GM04504 (cell line): ENCODE measurements at regions not wholly inside any gene's neighbourhood (a gene's known extent, or its start where the extent isn't known, plus 50 kb on each side); places are given as distances from the start of the nearest gene placed in this dataset.
"Not testable (repeated sequence)": the region's sequence is repeated elsewhere in the genome, so short reads cannot be mapped to it uniquely, and the experiment has no call there.

ENCODE experiments used
- DNase-seq: peaks from one replicate; pipeline ENCODE4 v3.0.0-alpha.2; 2012; ENCODE audit warnings: low read depth

DNA sequence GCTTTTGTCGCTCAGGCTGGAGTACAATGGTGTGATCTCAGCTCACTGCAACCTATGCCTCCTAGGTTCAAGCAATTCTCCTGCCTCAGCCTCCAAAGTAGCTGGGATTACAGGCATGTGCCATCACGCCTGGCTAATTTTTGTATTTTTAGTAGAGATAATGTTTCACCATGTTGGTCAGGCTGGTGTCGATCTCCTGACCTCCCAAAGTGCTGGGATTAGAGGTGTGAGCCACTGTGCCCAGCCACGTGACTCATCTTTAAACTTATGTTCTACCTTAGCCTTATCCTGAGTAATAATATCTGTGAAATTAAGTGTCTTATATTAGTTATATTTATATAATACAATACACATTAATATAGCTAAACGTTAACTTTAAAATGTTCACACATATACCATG lies 101.2 kb upstream of the CADM1 start:
- not testable (repeated sequence) for DNase-seq

DNA sequence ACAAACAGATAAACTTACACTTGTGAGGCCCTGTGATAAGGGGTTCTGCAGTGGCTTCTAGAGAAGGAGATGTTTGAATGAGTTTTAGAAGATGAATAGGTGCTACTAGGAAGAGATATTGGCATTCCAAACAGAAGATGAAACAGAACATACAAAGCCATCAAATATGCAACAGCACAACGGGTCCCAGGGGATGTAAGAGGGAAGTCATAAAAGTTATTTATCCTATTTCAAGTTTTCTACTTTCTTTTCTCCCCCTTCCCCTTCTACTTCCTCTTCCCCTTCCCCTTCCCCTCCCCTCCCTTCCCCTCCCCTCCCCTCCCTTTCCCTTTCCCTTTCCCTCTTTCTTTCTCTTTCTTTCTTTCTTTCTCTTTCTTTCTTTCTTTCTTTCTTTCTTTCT lies 94.9 kb upstream of the CADM1 start:
- DNase-seq: no peak

DNA sequence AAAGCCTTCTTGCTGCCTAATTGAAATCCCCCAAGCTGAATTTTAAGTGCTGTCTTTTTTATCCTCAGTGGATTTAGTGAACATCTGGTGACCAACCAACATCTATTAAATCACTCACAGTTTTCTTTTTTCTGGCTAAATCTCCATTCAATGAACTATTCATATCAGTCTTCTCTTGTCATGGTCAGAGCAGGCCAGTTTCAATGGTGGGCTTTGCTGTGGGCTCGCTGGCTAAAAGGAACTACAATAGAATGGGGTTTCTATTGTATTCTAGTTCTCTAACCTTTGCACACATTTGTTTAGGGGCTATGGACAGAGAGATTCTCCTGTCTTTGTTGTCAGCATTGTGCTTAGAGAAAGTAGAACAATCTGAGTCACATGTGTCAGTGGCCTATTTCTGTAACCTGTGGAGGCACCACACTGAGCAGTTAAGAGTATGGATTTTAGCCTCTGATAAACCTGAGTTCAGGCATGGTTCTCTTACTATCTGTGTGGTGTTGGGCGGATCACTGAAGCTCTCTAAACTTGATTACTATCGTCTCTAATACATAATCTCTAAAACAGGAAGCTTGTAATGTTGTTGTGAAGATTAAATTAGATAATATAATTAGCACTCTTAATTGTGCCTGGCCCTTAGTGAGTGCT lies 94.2 kb upstream of the CADM1 start:
- DNase-seq: no peak

DNA sequence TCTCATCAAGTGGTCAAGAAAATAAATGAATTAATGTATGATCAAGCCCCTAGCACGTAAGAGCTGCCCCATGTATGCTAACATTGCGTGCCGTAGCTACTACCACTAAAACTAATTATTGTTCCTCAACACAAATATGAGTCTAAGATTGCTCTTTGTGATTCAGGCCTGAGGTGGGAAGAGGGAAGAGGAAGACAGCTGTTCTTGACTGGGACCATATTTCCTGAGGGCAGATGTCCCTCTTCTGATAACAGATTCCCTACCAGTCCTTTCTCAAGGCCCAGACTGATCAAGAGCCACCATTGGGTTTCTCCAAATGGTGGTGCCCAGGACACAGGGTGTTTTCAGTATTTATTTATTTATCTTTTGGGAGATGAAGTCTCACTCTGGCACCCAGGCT lies 87.2 kb upstream of the CADM1 start:
- DNase-seq: no peak

DNA sequence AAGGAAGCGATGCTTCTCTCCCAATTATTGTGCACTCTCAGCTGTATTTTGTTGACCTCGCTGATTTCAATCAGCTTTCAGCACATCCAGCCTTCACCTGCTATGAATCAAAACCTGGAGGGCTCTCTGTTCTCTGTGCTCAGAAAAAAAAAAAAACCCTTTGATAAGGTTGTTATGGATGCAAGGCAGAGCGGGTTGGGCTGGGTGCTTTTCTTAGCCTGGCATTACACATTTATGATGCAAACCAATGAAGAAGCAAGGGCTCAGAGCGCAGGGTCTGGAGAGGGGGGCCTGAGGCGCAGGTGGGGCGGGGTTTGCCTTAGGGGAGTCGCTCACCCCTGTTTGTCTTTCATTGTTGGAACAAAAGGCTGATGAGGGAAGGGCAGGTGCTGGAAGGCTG lies 86.0 kb upstream of the CADM1 start:
- no peak for DNase-seq

DNA sequence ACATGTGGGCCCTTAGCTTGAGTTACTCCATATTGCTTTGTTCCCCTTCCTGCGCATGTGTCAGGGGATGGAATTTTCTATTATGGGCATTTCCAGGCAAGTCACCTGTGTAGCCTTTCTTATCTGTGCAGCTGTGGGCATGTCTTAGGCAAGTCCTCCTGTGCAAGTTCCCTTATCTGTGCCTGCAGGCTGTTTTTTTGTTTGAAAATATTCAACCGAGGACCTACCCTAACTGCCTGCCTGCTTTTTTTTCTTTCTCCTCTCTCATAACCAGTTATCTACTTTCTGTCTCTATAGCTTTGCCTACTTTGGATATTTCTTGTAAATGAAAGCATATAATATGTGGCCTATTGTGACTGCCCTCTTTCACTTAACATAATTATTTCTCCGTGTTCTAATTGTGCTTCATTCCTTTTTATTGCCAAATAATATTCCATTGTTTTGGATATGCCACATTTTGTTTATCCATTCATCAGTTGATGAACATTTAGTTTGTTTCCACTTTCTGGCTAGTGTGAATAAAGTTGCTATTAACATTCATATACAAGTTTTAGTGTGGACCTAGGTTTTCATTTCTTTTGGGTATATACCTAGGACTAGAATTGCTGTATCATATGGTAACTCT lies 83.6 kb upstream of the CADM1 start:
- DNase-seq: no peak

DNA sequence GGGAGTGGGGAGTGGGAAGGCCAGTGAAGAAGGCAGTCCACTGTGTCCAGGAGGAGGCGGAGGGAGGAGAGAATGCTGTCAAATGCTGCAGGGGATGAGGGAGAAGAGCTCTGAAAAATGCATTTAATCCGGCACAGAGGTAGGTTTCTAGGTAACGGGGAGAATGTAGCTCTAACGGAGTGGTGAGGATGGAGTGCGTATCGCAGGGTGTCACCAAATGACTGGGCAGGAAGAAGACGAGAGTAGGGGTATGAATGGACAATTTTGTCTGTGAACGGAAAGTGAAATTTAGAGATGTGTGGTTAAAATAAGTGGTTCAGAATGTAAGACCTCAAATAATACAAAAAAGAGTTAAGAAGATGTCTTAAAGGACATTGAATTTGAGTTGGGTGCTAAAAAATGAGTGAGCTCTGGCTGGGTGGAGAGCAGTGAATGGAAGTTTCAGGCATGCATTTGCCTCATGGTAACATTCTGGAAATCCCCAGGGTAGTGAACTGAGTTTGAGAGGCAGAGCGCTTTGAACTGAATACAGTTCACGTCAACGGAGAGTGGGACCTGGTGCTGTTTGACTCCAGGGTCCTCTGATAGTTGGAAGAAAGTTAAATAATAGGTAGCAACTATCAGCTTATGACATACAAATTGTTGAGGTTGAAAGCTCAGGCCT lies 81.3 kb upstream of the CADM1 start:
- DNase-seq: no peak

DNA sequence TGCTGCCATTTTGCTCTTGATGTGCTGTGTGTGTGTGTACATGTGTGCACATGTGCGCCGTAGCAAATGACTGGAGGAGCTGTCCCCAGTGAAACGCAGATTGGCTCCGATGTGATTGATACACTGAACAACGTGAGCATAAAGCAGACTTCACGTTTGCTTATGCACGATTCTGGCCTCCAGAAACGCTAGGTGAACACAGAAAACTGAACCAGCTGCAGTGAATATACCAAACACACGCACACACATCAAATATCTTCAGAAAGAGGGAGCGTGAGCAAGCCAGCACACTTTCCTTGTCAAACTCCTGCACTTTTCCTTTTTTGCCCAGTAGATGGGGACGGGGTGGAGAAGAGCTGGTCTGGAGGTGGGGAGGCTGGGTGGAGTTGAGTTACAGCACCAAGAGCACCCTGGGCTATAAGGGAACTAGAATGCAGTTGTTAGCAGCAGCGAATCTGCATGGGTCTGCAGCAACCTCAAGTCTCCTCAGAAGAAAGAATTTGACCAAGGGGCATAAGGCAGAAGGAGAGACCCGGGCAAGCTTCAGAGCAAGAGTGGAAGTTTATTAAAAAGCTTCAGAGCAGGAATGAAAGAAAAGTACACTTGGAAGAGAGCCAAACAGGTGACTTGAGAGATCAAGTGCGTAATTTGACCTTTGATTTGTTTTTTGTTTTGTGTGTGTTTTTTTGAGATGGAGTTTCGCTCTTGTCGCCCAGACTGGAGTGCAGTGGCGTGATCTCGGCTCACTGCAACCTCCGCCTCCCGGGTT lies 77.8 kb upstream of the CADM1 start:
- DNase-seq: no peak

DNA sequence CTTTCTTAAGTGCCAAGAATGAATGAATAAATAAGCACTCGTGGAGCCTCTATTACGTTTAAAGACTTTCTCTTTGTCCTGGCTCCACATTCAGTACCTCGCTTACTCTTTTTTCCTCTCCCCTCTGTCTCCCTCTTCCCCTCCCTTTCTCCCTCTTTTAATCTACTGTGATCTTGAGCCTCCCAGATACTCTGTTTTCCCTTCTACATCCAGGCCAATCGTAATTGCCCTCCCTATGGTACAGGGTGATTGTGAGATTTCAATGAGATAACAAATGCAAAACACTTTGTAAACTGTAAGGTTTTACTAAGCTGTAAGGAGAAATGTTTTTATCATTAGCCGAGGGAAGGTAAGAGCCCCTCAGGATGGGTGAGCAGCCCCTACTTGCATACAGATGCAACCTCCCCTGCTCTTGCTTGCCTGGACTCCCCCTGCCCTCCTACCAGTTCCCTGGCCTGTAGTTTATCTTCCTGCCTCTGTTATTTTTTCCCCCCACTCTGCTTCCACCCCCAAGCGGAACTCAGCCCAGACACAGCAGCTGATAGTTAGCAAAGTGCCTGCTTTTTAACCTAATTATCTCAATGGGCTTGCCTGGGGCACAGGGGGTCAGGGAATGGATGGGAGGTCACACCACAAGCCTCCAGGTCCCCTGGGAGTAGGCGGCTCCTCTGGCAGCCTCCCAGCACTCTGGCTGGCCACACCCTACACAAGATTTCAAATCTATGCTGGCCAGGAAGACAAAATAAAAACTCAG lies 76.9 kb upstream of the CADM1 start:
- DNase-seq: no peak

DNA sequence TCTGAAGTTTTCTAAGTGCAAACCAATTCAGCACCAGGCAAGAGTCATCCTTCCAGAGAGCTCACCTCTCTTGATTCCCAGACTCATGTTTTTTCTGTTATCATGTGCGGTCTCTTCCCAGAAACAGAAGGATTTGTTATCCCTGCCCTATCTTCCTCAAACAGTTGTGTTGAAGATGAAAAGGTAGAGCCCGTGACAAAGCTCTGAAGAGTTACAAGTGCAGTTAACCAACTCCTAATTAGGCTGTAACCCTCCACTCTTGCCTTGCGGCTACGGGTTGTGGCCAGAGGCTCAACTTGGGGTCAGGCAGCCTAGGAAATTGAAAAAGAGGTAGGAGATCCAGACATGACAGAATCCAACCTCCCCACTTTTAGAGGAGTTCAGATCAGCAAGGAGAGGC lies 76.2 kb upstream of the CADM1 start:
- no peak for DNase-seq

DNA sequence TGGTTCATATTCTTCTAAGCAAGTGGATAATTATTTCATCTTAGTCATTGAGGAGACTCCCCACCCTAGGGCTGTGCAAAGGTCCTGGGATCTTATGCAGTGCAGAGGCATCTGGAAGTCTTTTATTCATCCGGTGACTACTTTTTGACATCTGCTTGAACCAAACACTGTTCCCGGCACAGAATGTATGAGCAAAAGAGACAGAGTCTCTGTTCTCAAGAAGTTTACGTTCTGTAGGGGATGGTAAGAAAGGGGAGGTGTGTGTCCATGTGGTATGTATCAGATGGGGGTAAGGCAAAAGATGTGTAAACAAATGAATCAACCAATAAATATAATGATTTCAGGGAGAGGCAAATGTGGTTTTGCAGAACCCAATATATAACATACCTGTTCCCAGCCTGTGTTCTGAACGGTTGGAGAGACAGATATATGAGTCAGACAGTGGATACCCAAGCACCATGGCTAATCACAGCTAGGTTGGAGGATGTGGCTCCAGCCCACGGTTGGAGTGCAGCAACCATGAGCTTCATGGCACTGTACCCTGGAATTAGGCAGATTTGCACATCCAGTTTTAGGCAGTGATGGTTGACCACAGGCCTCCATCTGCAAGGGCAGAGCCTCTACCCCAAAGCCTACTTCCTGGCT lies 75.1 kb upstream of the CADM1 start:
- no peak for DNase-seq

DNA sequence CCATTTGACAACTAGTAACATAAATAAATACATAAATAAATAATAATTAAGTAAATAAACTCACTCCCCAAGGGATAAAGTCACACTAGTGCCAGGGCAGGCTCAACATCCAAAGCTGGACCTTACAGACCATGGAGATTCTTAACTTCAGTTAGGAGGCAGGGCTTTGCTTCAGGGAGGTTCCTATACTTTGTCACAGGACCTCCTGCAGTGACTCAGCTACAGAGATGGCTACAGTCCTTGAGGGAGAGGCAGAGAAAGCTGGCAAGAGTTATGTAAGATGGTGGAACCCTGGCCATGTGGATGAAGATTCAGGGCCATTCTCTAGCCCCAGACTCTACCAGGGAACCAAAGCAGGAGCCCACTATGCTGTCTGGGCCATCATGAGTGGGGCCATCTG lies 74.1 kb upstream of the CADM1 start:
- DNase-seq: no peak

DNA sequence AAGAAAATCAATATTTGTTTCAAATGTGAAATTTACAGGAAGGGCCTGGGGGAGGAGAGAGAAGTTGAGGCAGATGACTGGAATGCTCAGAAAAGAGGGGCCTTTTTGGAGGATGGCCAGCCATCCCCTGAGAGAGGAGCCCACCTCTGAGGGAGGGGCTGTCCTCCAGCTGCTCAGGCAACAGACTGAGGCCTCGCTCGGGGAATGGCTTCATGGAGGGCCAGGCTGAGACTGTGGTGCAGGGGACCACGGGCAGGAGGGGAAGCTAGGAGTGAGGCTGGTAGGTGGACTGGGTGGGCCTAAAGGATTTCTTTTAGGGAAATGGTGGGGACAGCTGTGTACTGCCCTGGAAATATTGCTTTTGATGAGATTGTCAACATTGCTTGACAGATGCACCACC lies 73.5 kb upstream of the CADM1 start:
- DNase-seq: no peak

DNA sequence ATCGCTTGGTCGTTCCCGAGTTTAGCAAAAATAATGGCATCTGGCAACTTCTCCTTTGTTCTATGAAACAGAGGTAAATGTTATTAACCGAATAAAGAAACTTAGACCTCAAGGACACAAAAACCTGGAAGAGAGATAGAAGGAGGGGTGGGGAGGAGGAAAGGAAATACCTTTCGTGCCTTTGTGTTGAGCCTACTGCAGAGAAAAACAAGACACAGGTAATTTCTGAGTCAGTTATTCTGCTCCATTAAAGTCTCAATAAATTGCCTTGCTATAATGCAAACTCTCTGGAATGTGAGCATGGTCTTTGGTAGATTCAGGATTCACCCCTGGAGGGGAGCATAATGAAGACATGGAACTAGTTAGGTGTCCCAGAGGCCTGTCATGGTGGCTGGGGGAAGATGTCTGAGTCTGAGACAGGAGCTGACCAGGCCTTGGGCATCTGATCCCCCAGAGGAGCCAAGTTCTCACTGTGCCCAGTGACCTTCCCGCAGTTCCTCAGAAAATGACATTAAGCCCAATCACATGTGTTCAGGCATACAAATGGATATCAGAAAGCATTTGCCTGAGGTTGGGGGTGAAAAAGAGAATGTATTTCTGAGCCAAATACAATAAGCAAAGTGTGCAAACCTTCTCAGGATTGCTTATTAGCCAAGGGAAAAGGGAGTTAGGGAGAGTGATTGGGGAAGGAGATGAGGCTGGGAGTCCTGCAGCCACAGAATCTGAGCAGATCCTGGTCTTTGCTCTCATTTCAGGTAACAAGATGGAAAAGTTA lies 72.6 kb upstream of the CADM1 start:
- no peak for DNase-seq

DNA sequence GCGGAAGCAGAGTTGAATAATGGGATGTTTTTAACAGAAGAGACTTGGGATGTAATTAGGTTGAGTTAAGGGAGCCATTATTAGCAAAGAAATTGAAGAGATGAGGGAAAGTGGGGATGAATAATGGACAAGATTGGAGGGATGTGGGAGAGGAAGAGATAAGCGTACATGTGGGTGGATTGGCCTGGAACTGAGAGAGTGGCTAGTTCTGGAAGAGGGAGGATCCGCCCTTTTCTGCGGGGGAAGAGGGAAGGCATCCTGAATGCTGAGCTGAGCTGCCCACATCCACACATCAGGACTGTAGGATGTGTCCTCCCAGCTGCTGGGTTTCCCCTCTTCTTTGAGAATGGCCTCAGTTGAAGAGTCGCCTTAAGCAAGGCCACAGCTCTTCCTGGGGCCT lies 68.3 kb upstream of the CADM1 start:
- no peak for DNase-seq

DNA sequence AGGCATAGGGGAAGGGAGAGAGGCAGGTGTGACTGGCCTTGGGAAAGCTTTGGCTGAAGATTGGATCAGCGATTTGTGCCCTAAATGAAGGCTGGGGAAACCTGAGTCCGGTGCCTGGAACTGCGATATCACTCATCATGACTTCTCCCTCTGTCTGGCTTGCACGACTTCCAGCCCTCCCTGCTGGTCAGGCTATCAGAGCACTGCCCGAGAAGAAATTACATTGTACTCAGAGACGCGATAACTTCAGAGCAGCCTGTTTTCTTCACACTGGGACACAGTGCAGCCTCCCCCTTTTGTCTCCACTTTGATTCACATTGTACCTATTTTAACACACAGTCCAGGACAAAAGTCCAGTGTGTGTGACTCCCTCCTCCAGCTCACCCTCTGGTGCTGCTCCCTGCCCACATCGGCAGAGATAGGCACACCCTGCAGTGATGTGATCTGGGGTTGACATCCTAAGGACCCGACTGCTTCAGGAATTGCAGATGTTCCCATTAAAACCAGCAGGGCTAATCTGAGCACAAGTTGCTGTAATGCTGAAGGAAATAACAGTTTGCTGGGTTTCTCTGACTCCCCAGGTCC lies 62.1 kb upstream of the CADM1 start:
- no peak for DNase-seq

DNA sequence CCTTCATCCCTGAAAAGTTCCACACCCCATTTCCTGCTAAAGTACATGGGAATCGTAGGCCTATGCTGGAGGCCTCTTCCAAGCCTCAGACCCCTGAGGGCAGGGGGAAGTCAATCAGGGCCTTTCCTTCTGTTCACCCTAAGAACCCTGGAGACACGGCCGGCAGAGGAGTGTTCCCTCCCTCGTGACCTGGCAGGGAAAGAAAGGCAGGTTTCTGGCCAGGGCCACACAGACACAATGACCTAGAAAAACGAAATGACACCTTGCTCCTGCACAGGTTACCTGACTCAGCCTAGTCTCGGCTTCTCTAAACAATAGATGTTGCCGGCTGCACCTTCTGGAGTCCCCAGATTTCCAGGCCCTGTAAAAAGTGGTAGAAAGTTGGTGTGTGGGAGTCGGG lies 60.6 kb upstream of the CADM1 start:
- DNase-seq: no peak

DNA sequence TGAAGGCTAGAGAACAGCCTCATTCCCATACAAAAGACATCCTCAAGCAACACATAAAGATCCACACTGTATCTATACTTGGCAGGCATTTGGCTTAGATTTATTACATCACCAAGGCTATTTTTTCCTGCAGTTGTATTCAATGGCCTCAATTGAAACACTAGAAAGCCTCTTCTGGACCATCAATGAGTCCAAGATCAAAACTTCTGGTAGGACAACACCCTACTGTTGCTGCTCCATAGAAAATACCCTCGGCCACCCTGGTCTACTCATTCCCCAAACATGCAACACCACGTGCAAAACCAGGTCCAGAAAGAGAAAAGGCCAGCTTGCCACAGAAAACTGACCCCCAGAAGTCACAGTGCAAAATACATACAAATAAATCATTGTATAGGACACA lies 56.9 kb upstream of the CADM1 start:
- no peak for DNase-seq

DNA sequence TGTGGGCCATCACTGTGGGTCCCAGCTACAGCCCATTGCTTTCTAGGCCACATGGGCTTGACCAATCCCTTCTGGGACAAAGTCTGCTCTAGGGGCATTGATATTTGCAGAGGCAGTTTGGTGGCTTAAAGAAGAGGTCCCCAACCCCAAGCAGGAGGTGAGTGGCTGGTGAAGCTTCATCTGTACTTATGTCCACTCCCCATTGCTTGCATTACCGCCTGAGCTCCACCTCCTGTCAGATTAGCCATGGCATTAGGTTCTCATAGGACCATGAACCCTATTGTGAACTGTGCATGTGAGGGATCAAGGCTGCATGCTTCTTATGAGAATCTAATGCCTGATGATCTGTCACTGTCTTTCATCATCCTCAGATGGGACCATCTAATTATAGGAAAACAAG lies 54.4 kb upstream of the CADM1 start:
- DNase-seq: no peak

DNA sequence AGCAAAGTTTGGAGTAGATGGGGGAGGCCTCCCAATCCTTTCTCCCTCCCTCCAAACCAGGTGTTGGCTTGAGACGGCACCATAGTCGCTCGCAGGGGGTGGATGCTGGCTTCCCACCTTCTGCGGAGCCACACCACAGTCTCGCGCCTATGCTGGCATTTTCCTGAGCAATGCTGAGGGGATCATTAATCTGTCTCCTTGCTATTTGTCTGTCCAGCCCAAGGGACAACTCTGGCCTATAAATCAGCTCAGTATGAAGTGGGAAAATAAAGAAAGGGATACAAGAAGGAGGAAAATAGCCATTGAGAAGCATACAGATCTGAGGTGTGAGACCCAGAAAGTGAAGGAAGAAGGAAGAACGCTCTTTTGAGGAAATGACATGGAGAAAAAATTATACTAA lies 53.5 kb upstream of the CADM1 start:
- DNase-seq: no peak

DNA sequence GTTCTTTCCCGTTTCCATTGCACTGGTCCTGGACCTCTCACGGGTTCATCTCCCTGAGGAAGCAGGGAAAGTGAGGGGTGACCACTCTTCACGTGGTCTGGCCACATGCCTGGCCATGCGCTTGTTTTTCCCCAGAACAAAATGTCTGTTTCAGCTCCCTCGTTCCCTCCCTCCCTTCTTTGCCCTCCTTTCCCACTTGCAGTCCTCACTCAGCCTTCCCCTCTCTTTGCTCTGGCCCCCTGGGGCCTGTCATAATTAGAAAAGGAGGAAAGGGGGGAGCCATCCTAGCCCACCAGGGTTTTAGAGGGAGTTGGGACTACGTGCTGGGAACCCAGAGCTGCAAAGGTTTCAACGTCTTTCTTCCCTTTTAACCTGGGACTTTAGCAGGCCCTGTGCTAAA lies 52.8 kb upstream of the CADM1 start:
- DNase-seq: no peak
